ENCODE measurements at regions not wholly inside any gene's neighbourhood (a gene's known extent, or its start where the extent isn't known, plus 50 kb on each side); places are given as distances from the start of the nearest gene placed in this dataset.

GRCh38 chr10:21327289-21327993 is 198.0 kb downstream of the SKIDA1 start:
- DNase-seq (ENCODE audit: low read depth in 2 of 2) = no peak

DNA sequence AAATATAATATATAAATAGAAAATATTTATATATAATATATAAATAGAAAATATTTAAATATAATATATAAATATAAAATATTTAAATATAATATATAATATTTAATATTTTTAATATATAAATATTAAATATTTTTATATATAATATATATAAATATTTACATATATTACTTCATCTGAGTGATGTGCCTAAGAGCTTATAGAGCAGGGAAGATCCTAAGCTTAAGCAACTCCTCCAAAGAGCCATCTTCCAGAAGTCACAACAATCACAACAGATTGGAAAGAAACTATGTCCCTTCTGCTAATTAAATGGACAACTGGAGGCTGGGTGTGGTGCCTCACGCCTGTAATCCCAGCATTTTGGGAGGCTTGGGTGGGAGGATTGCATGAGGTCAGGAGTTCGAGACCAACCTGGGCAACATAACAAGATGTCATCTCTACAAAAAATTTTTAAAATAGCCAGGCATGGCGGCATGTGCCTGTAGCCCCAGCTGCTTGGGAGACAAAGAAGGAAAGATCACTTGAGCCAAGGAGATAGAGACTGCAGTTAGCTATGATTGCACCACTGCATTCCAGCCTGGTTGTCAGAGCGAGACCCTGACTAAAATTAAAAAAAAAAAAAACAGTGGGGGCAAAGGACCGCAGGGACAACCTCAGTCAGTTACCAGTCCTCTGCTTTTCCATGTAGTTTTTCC is 198.7 kb downstream of the SKIDA1 start:
- DNase-seq (ENCODE audit: low read depth in 2 of 2) = no peak

DNA sequence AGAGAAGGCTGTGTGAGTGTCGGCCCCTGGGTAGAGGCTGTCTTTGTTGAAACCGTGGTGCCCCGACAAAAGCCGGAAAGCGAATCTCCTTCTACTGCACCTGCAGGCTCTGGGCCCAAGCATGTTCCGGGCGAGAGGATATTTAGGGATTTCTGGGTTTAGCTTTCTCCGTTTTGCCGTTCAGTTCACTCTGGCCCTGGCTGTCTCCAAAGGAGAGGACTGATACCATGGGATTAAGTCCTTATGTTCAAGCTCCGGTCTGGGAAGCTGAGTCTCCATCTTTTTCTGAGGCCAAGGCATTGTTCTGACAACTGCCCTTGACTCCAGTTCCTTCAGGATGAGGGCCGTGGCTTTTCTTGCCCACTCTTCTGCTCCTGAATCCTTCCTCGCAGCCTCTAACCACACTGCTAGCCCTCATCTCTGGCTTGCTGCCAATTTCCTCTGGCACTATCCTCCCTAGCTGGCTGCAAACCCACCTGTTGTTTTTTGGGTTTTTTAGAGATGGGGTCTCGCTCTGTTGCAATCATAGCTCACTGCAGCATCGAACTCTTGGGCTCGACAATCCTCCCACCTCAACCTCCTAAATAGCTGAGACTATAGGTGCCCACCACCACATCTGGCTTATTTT is 206.8 kb downstream of the SKIDA1 start:
- DNase-seq (ENCODE audit: low read depth in 2 of 2) = peak in 1 of 2 donors; percentile 50

GRCh38 chr10:21317902-21318301 is 207.6 kb downstream of the SKIDA1 start:
- no peak for DNase-seq (ENCODE audit: low read depth in 2 of 2)

DNA sequence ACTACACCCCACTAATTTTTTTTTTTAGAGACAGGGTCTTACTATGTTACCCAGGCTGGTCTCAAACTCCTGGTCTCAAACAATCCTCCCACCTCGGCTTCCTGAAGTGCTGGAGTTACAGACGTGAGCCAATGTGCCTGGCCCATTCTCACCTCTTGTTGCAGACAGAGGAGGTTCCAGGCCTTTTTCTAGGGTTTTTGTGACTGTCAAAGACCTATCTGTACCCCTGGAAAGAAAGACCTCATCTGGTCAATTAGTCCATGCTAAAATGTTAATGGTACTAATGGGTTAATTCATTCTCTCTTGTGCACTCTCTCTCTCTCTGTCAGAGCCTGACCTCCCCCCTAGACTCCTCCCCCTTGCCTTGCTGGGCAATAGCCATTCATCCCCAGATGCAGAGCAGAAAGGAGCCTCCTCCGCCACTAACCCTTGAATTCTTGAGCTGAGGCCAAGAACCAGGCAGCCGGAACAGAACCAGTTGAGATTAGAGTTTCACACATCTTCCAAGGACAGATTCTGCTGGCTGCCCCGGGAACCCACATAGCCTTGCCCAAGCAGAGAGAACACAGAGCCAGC is 209.7 kb downstream of the SKIDA1 start:
- peak in 1 of 2 donors; percentile 69 for DNase-seq (ENCODE audit: low read depth in 2 of 2)

GRCh38 chr10:21314906-21315644 is 210.4 kb downstream of the SKIDA1 start:
- peak in 1 of 2 donors; percentile 77 for DNase-seq (ENCODE audit: low read depth in 2 of 2)

GRCh38 chr10:21314111-21314626 is 211.3 kb downstream of the SKIDA1 start:
- peak in 1 of 2 donors; percentile 26 for DNase-seq (ENCODE audit: low read depth in 2 of 2)

- DNase-seq (ENCODE audit: low read depth in 2 of 2) = no peak
These were observed 211.8 kb downstream of the SKIDA1 start for GRCh38 chr10:21313691-21314090.

DNA sequence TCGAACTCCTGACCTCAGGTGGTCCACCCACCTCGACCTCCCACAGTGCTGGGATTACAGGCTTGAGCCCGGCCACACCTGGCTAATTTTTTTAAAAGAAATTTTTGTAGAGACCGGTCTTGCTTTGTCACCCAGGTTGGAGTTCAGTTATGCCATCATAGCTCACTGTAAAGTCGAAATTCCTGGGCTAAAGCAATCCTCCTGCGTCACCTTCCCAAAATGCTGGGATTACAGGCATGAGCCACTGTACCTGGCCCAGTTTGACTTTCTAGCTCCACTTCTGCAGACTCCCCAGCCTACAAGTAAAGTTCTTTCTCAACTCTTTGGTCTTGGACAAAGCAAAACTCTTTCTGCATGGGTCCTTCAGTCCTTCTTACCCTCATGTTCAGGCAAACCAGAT is 214.1 kb downstream of the SKIDA1 start:
- no peak for DNase-seq (ENCODE audit: low read depth in 2 of 2)

GRCh38 chr10:21309427-21309826 is 216.1 kb downstream of the SKIDA1 start:
- DNase-seq (ENCODE audit: low read depth in 2 of 2) = no peak

DNA sequence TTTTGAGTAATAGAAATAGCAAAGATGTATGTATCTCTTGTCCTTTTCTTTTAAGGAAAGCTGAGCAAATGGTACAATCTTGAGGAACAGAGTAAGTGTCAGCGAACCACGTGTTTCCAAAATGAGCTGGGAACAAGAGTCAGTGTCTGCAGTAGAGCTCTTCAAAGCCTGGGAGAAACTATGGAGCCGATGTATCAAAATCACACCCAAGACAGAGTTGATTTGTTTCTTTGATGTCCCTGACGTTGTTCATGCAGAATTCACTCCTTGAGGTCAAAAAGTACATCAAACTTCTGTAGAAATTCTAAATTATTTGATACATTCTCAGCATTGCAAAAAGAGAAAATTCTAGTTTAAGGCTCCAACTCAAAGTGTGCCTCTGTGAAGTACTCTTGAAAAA is 216.5 kb downstream of the SKIDA1 start:
- no peak for DNase-seq (ENCODE audit: low read depth in 2 of 2)

- no peak for DNase-seq (ENCODE audit: low read depth in 2 of 2)
These were observed 217.5 kb downstream of the SKIDA1 start for GRCh38 chr10:21308018-21308417.

DNA sequence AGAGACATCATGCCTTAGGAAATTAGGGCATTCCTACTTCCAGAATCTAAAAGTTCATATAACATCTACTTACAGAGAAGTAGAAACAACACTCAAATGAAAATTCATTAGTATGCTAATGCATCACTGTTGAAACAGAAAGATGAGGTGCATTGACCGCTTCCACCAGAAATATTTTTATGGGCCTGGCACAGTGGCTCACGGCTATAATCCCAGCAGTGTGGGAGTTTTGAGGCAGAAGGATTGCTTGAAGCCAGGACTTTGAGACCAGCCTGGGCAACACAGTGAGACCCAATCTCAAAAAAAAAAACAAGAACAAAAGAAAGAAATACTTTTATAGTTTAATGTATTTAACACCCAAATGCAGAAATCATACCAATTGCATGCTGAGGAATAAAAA is 220.9 kb downstream of the SKIDA1 start:
- no peak for DNase-seq (ENCODE audit: low read depth in 2 of 2)

DNA sequence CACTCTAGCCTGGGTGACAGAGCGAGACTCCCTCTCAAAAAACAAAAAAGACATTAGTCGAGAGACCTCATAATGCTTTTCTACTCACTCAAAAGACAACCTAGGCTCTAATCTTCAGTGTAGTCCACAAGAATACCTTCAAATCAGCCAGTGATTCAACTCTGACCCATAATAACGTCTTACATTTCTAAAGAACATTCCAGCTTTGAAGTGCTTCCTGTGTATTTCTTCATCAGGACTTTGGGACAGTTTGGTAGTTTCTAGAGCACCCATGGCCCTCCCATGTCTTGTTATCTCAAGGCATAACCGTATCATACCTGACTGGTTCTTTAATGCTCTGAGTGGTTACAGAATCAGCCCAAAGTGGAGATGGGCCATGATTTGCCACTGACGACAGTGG is 221.3 kb downstream of the SKIDA1 start:
- no peak for DNase-seq (ENCODE audit: low read depth in 2 of 2)

DNA sequence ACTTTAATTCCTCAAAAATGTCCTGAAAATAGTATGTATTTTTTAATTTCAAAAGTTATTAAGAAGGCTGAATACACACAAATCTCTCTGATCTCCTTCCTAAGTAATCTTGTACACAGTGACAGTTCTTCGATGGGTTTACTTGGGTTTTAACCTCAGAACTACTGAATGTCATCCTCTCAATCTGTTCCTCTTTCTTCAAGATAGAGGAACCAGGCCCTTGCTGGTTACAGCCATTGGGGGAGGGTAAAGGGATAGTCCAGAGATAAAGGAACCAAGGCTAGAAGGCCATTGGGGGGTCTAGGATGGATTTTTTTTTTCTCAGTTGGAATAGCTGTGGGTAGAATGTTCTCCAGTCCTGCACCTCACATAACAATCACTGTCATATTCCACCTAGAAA is 224.9 kb downstream of the SKIDA1 start:
- no peak for DNase-seq (ENCODE audit: low read depth in 2 of 2)

- no peak for DNase-seq (ENCODE audit: low read depth in 2 of 2)
These were observed 226.2 kb downstream of the SKIDA1 start for GRCh38 chr10:21299330-21299729.

GRCh38 chr10:21298701-21299100 is 226.8 kb downstream of the SKIDA1 start:
- no peak for DNase-seq (ENCODE audit: low read depth in 2 of 2)

DNA sequence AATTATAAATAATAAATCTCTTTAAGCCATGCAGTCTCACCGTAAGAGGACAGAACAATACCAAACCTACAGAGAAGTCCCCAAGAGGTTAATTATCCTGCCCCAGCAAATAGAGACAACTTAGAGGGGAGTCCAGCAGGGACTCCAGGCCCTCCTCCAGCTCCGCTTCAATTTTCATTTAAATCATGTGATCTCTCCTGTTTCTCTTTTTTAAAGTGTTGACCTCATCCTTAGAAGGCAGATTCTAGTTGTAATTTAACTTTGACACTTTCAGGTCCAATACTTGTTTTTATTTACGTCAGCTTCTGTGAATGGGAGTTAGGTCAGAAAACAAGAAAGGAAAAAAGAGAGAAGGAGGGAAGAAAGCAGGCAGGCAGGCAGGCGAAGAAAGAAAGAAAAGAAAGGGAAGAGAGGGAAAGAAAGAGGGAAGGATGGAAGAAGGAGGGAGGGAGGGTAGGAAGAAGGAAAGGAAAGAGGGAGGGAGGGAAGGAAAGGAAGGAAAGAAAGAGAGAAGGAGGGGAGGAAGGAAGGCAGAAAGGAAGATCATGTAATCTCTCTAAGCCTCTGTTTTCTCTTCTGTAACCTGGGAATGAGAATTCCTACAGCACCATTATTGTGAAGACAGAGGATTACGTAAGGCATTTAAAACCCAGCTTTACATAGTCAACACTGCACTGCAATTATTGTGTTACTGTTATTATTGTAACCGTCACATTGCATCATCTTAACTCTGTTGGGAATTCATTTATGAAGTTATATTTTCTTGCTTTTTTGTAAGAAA is 227.7 kb downstream of the SKIDA1 start:
- DNase-seq (ENCODE audit: low read depth in 2 of 2) = no peak

DNA sequence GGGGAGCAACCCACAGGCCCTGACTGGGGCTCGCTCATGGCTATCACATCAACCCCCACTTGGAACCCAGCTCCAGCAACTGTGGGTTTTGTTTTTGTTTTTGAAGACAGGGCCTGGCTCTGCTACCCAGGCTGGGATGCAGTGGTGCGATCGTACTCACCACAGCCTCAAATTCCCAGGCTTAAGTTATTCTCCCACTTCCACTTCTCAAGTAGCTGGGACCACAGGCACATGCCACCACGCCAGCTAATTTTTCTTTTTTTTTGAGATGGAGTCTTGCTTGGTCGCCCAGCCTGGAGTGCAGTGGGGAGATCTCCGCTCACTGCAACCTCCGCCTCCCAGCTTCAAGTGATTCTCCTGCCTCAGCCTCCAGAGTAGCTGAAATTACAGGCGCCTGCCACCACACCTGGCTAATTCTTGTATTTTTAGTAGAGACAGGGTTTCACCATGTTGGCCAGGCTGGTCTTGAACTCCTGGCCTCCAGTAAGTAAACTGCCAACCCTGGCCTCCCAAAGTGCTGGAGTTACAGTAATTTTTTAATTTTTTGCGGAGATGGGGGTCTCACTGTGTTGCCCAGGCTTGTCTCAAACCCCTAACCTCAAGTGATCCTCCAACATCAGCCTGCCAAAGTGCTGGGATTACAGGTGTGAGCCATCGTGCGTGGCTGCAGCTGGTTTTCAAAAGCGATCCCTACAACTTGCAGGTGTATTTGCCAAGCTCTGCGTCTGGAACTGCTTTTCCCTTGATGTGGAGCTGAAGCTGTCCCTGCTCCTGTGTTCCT is 228.7 kb downstream of the SKIDA1 start:
- DNase-seq (ENCODE audit: low read depth in 2 of 2) = no peak

Measured in dermis microvascular lymphatic vessel endothelial cell (primary cell).